ENCODE measurements at regions not wholly inside any gene's neighbourhood (a gene's known extent, or its start where the extent isn't known, plus 50 kb on each side); places are given as distances from the start of the nearest gene placed in this dataset.

DNA sequence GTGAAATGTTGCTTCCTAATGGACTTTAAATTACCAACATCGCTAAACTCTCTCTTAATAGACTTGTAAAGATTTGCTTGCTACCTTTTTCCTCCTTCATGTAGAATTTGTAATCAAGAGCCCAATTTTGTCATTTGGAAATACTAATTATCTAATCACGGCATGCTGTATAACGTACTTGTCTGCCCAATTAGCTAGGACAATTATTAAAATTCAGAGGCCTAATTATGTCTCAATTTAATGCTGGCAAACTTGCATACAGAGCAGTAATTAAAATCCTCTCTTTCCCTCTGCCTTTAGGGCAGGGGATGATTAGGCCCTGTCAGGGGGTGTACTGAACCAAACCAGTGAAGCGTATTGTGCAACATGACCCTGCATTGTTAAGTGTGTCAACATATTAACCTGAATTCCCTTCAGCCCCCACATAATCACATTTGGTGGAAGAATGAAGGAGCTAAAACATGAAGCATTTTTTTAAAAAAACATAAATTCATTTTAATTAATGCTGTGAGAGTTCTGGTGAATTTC is 137.4 kb upstream of the BARHL2 start:
- H3K4me1 ChIP-seq (ENCODE audit: low read length): 0 out of 2 replicates have a peak, but pooled peaks cover 3% of the 10 kb centered on the region
- no peak for DNase-seq
- H3K4me3 ChIP-seq (ENCODE audit: low read length): no peak overlapping the region
- H3K27ac ChIP-seq (ENCODE audit: low read length): no peak overlapping the region
- H3K9ac ChIP-seq (ENCODE audit: low read length): no peak overlapping the region
- H3K27me3 ChIP-seq (replicated peaks; ENCODE audit: insufficient read depth, low read length): no peaks in the 10 kb centered on the region
- no peaks in the 10 kb centered on the region for H3K9me2 ChIP-seq (replicated peaks; ENCODE audit: insufficient read depth, low read length)
- no peaks in the 10 kb centered on the region for H3K9me3 ChIP-seq (replicated peaks; ENCODE audit: insufficient read depth, low read length)
- H3K36me3 ChIP-seq (replicated peaks; ENCODE audit: insufficient read depth, low read length): no peaks in the 10 kb centered on the region
- H4K20me1 ChIP-seq (ENCODE audit: insufficient read depth, low read length): no peaks in the 10 kb centered on the region
- TF ChIP-seq EZH2phosphoT487 (IDR thresholded peaks at IDR 0.05; ENCODE audit: low read length): no peak
- TF ChIP-seq EZH2 (optimal IDR thresholded peaks at IDR 0.05; ENCODE audit: low read depth, low read length): no peak
- TF ChIP-seq CTCF (IDR thresholded peaks at IDR 0.05; ENCODE audit: low read length): no peak
- H3K4me2 ChIP-seq (ENCODE audit: low read depth, low read length): no peak overlapping the region
- no peaks in the 10 kb centered on the region for H3K79me2 ChIP-seq (ENCODE audit: low read length)
- H3F3A ChIP-seq (ENCODE audit: insufficient read depth, low read length): no peaks in the 10 kb centered on the region
- H2AFZ ChIP-seq (ENCODE audit: low read length): no peak overlapping the region

GRCh38 chr1:90851711-90852050 is 134.6 kb upstream of the BARHL2 start:
- Histone ChIP-seq H3F3A (ENCODE audit: insufficient read depth, low read length) (0 out of 2 replicates have a peak, but pooled peaks cover 3% of the 10 kb centered on the region), H3K4me1 (ENCODE audit: low read length) (0 out of 2 replicates have a peak, but pooled peaks cover 3% of the 10 kb centered on the region), H3K4me2 (ENCODE audit: low read depth, low read length) (peak overlapping the region; percentile 90), H3K79me2 (ENCODE audit: low read length) (no peaks in the 10 kb centered on the region), H3K9me2 (replicated peaks; ENCODE audit: insufficient read depth, low read length) (no peaks in the 10 kb centered on the region), H3K4me3 (ENCODE audit: low read length) (peak overlapping the region; percentile 60), H4K20me1 (ENCODE audit: insufficient read depth, low read length) (no peaks in the 10 kb centered on the region), H3K9ac (ENCODE audit: low read length) (no peak overlapping the region), H2AFZ (ENCODE audit: low read length) (peak overlapping the region; percentile 52), H3K36me3 (replicated peaks; ENCODE audit: insufficient read depth, low read length) (no peaks in the 10 kb centered on the region), H3K27me3 (replicated peaks; ENCODE audit: insufficient read depth, low read length) (no peaks in the 10 kb centered on the region), H3K27ac (ENCODE audit: low read length) (no peak overlapping the region), H3K9me3 (replicated peaks; ENCODE audit: insufficient read depth, low read length) (no peaks in the 10 kb centered on the region)
- DNase-seq: no peak
- no peak for TF ChIP-seq EZH2 (optimal IDR thresholded peaks at IDR 0.05; ENCODE audit: low read depth, low read length)
- TF ChIP-seq EZH2phosphoT487 (IDR thresholded peaks at IDR 0.05; ENCODE audit: low read length): no peak
- TF ChIP-seq CTCF (IDR thresholded peaks at IDR 0.05; ENCODE audit: low read length): no peak

DNA sequence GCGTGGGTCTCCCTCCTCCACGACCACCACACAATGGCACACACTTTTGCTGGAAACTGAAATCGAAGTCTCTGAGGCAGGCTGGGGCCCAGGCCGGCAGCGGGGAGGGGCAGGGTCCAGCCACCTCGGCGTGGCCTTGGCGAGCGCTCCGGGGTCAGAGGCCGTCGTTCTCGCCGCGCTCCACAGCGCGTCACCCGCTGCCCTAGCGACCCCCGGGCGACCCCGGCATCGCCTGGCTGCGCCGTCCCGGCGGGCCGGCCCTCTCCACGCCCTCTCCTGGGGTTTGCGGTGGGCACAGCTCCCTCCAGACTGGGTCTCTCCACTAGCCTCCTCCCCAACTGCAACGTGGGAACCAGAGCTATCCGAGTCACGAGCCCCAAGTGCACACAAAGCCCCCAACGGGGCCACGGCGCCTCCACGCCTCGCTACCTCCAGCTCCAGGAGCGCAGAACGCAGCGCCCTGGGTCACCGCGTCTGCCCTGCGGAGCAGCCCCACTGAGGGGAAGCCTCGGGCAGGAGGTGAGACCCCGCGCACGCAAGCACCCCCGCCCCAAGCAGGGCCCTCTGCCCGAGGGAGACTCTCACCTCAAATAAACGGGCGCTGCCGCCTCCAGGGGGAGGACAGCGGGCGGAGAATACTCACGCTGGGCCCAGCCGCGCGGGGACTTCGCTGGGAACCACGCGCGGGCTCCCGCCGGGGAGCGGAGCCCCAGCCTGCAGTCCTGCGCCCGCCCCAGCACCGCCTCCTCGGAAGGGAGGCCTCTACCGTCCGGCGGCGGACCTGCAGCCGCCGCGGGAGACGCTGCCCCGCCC is 134.0 kb upstream of the BARHL2 start:
- Histone ChIP-seq H3K4me2 (ENCODE audit: low read depth, low read length) (peak overlapping the region; percentile 100), H3F3A (ENCODE audit: insufficient read depth, low read length) (0 out of 2 replicates have a peak, but pooled peaks cover 3% of the 10 kb centered on the region), H3K9ac (ENCODE audit: low read length) (peak overlapping the region; percentile 69), H3K9me3 (replicated peaks; ENCODE audit: insufficient read depth, low read length) (no peaks in the 10 kb centered on the region), H4K20me1 (ENCODE audit: insufficient read depth, low read length) (no peaks in the 10 kb centered on the region), H3K9me2 (replicated peaks; ENCODE audit: insufficient read depth, low read length) (no peaks in the 10 kb centered on the region), H3K27ac (ENCODE audit: low read length) (no peak overlapping the region), H3K79me2 (ENCODE audit: low read length) (no peaks in the 10 kb centered on the region), H3K4me3 (ENCODE audit: low read length) (peak overlapping the region; percentile 93), H3K36me3 (replicated peaks; ENCODE audit: insufficient read depth, low read length) (no peaks in the 10 kb centered on the region), H2AFZ (ENCODE audit: low read length) (peak overlapping the region; percentile 99), H3K27me3 (replicated peaks; ENCODE audit: insufficient read depth, low read length) (no peaks in the 10 kb centered on the region), H3K4me1 (ENCODE audit: low read length) (0 out of 2 replicates have a peak, but pooled peaks cover 3% of the 10 kb centered on the region)
- TF ChIP-seq CTCF (IDR thresholded peaks at IDR 0.05; ENCODE audit: low read length) (peak; percentile 38), EZH2 (optimal IDR thresholded peaks at IDR 0.05; ENCODE audit: low read depth, low read length) (no peak)
- DNase-seq: peak; percentile 87
